Endothelial cell (in vitro differentiated cells): ENCODE measurements at regions not wholly inside any gene's neighbourhood (a gene's known extent, or its start where the extent isn't known, plus 50 kb on each side); places are given as distances from the start of the nearest gene placed in this dataset.

Experiments
- DNase-seq: peaks from one replicate; pipeline ENCODE4 v3.0.0; 2021; ENCODE audit warnings: low spot score
- H3K27ac Mint-ChIP-seq: one replicate; pipeline ENCODE4 v1.8.0; 2021; ENCODE audit warnings: mixed read lengths, inconsistent platforms; ENCODE audit not compliant: unreplicated experiment
- H3K27me3 Mint-ChIP-seq: one replicate; pipeline ENCODE4 v1.8.0; 2021; ENCODE audit warnings: mild to moderate bottlenecking, moderate library complexity, mixed read lengths, inconsistent platforms; ENCODE audit not compliant: unreplicated experiment
- H3K36me3 Mint-ChIP-seq: one replicate; pipeline ENCODE4 v1.8.0; 2021; ENCODE audit warnings: mild to moderate bottlenecking, low read depth, mixed read lengths, inconsistent platforms; ENCODE audit not compliant: unreplicated experiment
- H3K4me1 Mint-ChIP-seq: one replicate; pipeline ENCODE4 v1.8.0; 2021; ENCODE audit warnings: mild to moderate bottlenecking, mixed read lengths, inconsistent platforms; ENCODE audit not compliant: unreplicated experiment
- H3K4me3 Mint-ChIP-seq: one replicate; pipeline ENCODE4 v1.8.0; 2021; ENCODE audit warnings: mild to moderate bottlenecking, mixed read lengths, inconsistent platforms; ENCODE audit not compliant: unreplicated experiment
- H3K9me3 Mint-ChIP-seq: one replicate; pipeline ENCODE4 v1.8.0; 2021; ENCODE audit warnings: mixed read lengths, inconsistent platforms; ENCODE audit not compliant: unreplicated experiment
- CTCF ChIP-seq: fragments of 200-600 bp; sonication (generic); IDR thresholded peaks from one replicate; pipeline ENCODE4 v1.5.0; 2021; ENCODE audit warnings: antibody characterized with exemption; ENCODE audit not compliant: unreplicated experiment

- DNase-seq: no peak
- no peaks in the 10 kb centered on the region for H3K36me3 Mint-ChIP-seq
- no peaks in the 10 kb centered on the region for H3K4me1 Mint-ChIP-seq
- no peak overlapping the region for H3K27ac Mint-ChIP-seq
- no peak for TF ChIP-seq CTCF
- H3K9me3 Mint-ChIP-seq: no peaks in the 10 kb centered on the region
- no peaks in the 10 kb centered on the region for H3K27me3 Mint-ChIP-seq
- no peak overlapping the region for H3K4me3 Mint-ChIP-seq
Observed at GRCh38 chr12:72793796-72794195, 521.6 kb downstream of the TRHDE start.

- TF ChIP-seq CTCF: no peak
- Mint-ChIP-seq H3K36me3 (peaks cover 4% of the 10 kb centered on the region), H3K9me3 (peaks cover 14% of the 10 kb centered on the region), H3K27me3 (no peaks in the 10 kb centered on the region), H3K4me1 (no peaks in the 10 kb centered on the region), H3K4me3 (no peak overlapping the region), H3K27ac (no peak overlapping the region)
- DNase-seq: no peak
Observed at GRCh38 chr12:72815421-72815820, 543.3 kb downstream of the TRHDE start.

GRCh38 chr12:72828662-72829324 lies 556.6 kb downstream of the TRHDE start:
- Mint-ChIP-seq H3K27me3 (no peaks in the 10 kb centered on the region), H3K4me1 (no peaks in the 10 kb centered on the region), H3K36me3 (no peaks in the 10 kb centered on the region), H3K4me3 (no peak overlapping the region), H3K9me3 (no peaks in the 10 kb centered on the region), H3K27ac (no peak overlapping the region)
- no peak for TF ChIP-seq CTCF
- no peak for DNase-seq

GRCh38 chr12:72829838-72830237 lies 557.7 kb downstream of the TRHDE start:
- Mint-ChIP-seq H3K36me3 (no peaks in the 10 kb centered on the region), H3K27me3 (no peaks in the 10 kb centered on the region), H3K4me1 (no peaks in the 10 kb centered on the region)

More at GRCh38 chr12:72829838-72830237, 557.7 kb downstream of the TRHDE start:
- no peak overlapping the region for H3K27ac Mint-ChIP-seq
- H3K4me3 Mint-ChIP-seq: no peak overlapping the region
- no peak for DNase-seq
- TF ChIP-seq CTCF: no peak
- H3K9me3 Mint-ChIP-seq: no peaks in the 10 kb centered on the region
